H1 (cell line): ENCODE measurements at regions not wholly inside any gene's neighbourhood (a gene's known extent, or its start where the extent isn't known, plus 50 kb on each side); places are given as distances from the start of the nearest gene placed in this dataset.

Source experiments
- KDM4A ChIP-seq: IDR thresholded peaks from one replicate; pipeline ENCODE4 v1.7.1; 2012; ENCODE audit warnings: low read depth, mild to moderate bottlenecking, moderate library complexity, low read length, inconsistent platforms; ENCODE audit not compliant: severe bottlenecking
- PHF8 ChIP-seq: fragments of 200-600 bp; sonication (generic); conservative IDR thresholded peaks from 2 replicates; pipeline ENCODE4 v1.7.1; 2012; ENCODE audit warnings: low read depth, mild to moderate bottlenecking, inconsistent platforms, low read length, moderate library complexity
- POLR2AphosphoS5 ChIP-seq: IDR thresholded peaks from 2 replicates; pipeline ENCODE4 v1.6.1; 2011; ENCODE audit warnings: low read depth, low read length
- SRF ChIP-seq: IDR thresholded peaks from 2 replicates; pipeline ENCODE4 v1.6.1; 2011; ENCODE audit warnings: mild to moderate bottlenecking, low read depth, low read length, moderate library complexity
- TF ChIP-seq, protein P1 (sequence below), 3 experiments: IDR thresholded peaks; 1 replicate in 2 of 3; 2 replicates in 1 of 3; pipeline versions ENCODE4 v1.5.1 to v1.6.1; 2011; ENCODE audit warnings: low read length in 3 of 3, mild to moderate bottlenecking in 3 of 3, inconsistent platforms in 2 of 3, low read depth in 1 of 3, moderate library complexity in 1 of 3; ENCODE audit not compliant: insufficient read depth in 1 of 3; ENCODE audit errors: control extremely low read depth in 1 of 3

- TF ChIP-seq, protein P1, sequence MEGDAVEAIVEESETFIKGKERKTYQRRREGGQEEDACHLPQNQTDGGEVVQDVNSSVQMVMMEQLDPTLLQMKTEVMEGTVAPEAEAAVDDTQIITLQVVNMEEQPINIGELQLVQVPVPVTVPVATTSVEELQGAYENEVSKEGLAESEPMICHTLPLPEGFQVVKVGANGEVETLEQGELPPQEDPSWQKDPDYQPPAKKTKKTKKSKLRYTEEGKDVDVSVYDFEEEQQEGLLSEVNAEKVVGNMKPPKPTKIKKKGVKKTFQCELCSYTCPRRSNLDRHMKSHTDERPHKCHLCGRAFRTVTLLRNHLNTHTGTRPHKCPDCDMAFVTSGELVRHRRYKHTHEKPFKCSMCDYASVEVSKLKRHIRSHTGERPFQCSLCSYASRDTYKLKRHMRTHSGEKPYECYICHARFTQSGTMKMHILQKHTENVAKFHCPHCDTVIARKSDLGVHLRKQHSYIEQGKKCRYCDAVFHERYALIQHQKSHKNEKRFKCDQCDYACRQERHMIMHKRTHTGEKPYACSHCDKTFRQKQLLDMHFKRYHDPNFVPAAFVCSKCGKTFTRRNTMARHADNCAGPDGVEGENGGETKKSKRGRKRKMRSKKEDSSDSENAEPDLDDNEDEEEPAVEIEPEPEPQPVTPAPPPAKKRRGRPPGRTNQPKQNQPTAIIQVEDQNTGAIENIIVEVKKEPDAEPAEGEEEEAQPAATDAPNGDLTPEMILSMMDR (IDR thresholded peaks at IDR 0.05; ENCODE audit: control extremely low read depth in 1 of 3, insufficient read depth in 1 of 3, low read depth in 1 of 3, low read length in 3 of 3), result no peak
- TF ChIP-seq PHF8 (no peak), SRF (no peak), POLR2AphosphoS5 (no peak), KDM4A (no peak)
These were observed 55.9 kb upstream of the UBR2 start (continued) for GRCh38 chr6:42507901-42508300.
